OCI-LY1 (cell line): ENCODE measurements at regions not wholly inside any gene's neighbourhood (a gene's known extent, or its start where the extent isn't known, plus 50 kb on each side); places are given as distances from the start of the nearest gene placed in this dataset.
"Not testable (repeated sequence)": the region's sequence is repeated elsewhere in the genome, so short reads cannot be mapped to it uniquely, and the experiment has no call there.

Experiments used
- CTCF ChIP-seq: fragments of 200-600 bp; sonication (generic), shearing (Covaris generic); IDR thresholded peaks from 2 replicates; pipeline ENCODE4 v1.5.1; 2017; ENCODE audit warnings: mild to moderate bottlenecking, antibody characterized with exemption, low read length, moderate library complexity, mixed read lengths
- EZH2 ChIP-seq: fragments of 200-600 bp; sonication (generic), shearing (Covaris generic); IDR thresholded peaks from 2 replicates; pipeline ENCODE4 v1.8.0; 2017; ENCODE audit warnings: borderline replicate concordance, mixed run types, mild to moderate bottlenecking, antibody characterized with exemption, low read length, moderate library complexity, mixed read lengths

GRCh38 chr13:31403711-31404110 is 203.9 kb downstream of the B3GLCT start:
- TF ChIP-seq CTCF, EZH2: not testable (repeated sequence)
